HEK293T (cell line): ENCODE measurements at regions not wholly inside any gene's neighbourhood (a gene's known extent, or its start where the extent isn't known, plus 50 kb on each side); places are given as distances from the start of the nearest gene placed in this dataset.

Experiments used
- CTCF ChIA-PET: fragments of 350-600 bp; formaldehyde crosslinking; extraction: SDS; loops from one replicate; lab custom pipeline; 2021; ENCODE audit warnings: antibody characterized with exemption, inconsistent platforms; lab: Yijun Ruan, JAX
- POLR2A ChIA-PET: fragments of 350-600 bp; formaldehyde crosslinking; extraction: SDS; loops from one replicate; lab custom pipeline; 2020; ENCODE audit warnings: antibody characterized with exemption, inconsistent platforms; lab: Yijun Ruan, JAX
- DNase-seq: peaks from one replicate; pipeline ENCODE4 v3.0.0; 2012; ENCODE audit warnings: mixed read lengths; ENCODE audit errors: extremely low spot score
- ARNT ChIP-seq: fragments of 450-650 bp; IDR thresholded peaks from 2 replicates; pipeline ENCODE4 v1.6.1; 2017; ENCODE audit warnings: mild to moderate bottlenecking
- BHLHE40 ChIP-seq: fragments of 450-650 bp; IDR thresholded peaks from 2 replicates; pipeline ENCODE4 v1.6.1; 2016; ENCODE audit warnings: mild to moderate bottlenecking, moderate library complexity, borderline replicate concordance
- CTBP1 ChIP-seq: fragments of 450-650 bp; IDR thresholded peaks from 2 replicates; pipeline ENCODE4 v1.6.1; 2016; ENCODE audit warnings: borderline replicate concordance
- ELF4 ChIP-seq: fragments of 450-650 bp; IDR thresholded peaks from 2 replicates; pipeline ENCODE4 v1.6.1; 2017; ENCODE audit warnings: antibody characterized with exemption
- FOXA1 ChIP-seq: fragments of 450-650 bp; IDR thresholded peaks from 2 replicates; pipeline ENCODE4 v1.6.1; 2016; ENCODE audit warnings: mild to moderate bottlenecking
- FOXK2 ChIP-seq: fragments of 450-650 bp; IDR thresholded peaks from 2 replicates; pipeline ENCODE4 v1.6.1; 2016; ENCODE audit warnings: mild to moderate bottlenecking
- FOXM1 ChIP-seq: fragments of 450-650 bp; IDR thresholded peaks from 2 replicates; pipeline ENCODE4 v1.6.1; 2017; ENCODE audit warnings: mild to moderate bottlenecking, borderline replicate concordance
- HDGF ChIP-seq: fragments of 450-650 bp; IDR thresholded peaks from 2 replicates; pipeline ENCODE4 v1.6.1; 2017; ENCODE audit warnings: antibody characterized with exemption, borderline replicate concordance
- L3MBTL2 ChIP-seq: fragments of 450-650 bp; conservative IDR thresholded peaks from 2 replicates; pipeline ENCODE4 v1.6.1; 2016; ENCODE audit warnings: mild to moderate bottlenecking
- LEF1 ChIP-seq: fragments of 450-650 bp; IDR thresholded peaks from 2 replicates; pipeline ENCODE4 v1.6.1; 2017; ENCODE audit warnings: mild to moderate bottlenecking, borderline replicate concordance
- NFRKB ChIP-seq: fragments of 450-650 bp; IDR thresholded peaks from 2 replicates; pipeline ENCODE4 v1.6.1; 2016; ENCODE audit warnings: mild to moderate bottlenecking, moderate library complexity
- PKNOX1 ChIP-seq: fragments of 450-650 bp; IDR thresholded peaks from 2 replicates; pipeline ENCODE4 v1.6.1; 2016
- SP1 ChIP-seq: fragments of 450-650 bp; IDR thresholded peaks from 2 replicates; pipeline ENCODE4 v1.6.1; 2017
- SUZ12 ChIP-seq: fragments of 450-650 bp; IDR thresholded peaks from 2 replicates; pipeline ENCODE4 v1.6.1; 2016; ENCODE audit warnings: mild to moderate bottlenecking
- TARDBP ChIP-seq: fragments of 450-650 bp; IDR thresholded peaks from 2 replicates; pipeline ENCODE4 v1.6.1; 2016
- ZNF384 ChIP-seq: fragments of 450-650 bp; IDR thresholded peaks from 2 replicates; pipeline ENCODE4 v1.6.1; 2016

- POLR2A ChIA-PET, result interaction anchor here (0.9 kb wide), 1 partner anchor 18 kb away, joined by 3 read pairs; no protein-coding TSS in a partner anchor
- TF ChIP-seq BHLHE40, result no peak
- no peak for TF ChIP-seq HDGF
- TF ChIP-seq SUZ12, result no peak
- no peak for TF ChIP-seq FOXM1
- no peak for TF ChIP-seq CTBP1
- TF ChIP-seq L3MBTL2, result no peak
- TF ChIP-seq PKNOX1, result no peak
- TF ChIP-seq ARNT, result no peak
- TF ChIP-seq LEF1, result no peak
- TF ChIP-seq ZNF384, result no peak
- no peak for TF ChIP-seq FOXK2
- no peak for TF ChIP-seq FOXA1
- TF ChIP-seq NFRKB, result no peak
- no peak for TF ChIP-seq ELF4
- DNase-seq, result no peak
- CTCF ChIA-PET, result interaction anchor here (1.0 kb wide), 1 partner anchor 13 kb away, joined by 6 read pairs; no protein-coding TSS in a partner anchor
Observed at GRCh38 chr2:105582952-105583660, 161.6 kb upstream of the NCK2 start.

GRCh38 chr2:105581555-105581944, 163.2 kb upstream of the NCK2 start:
- no peak for TF ChIP-seq HDGF
- TF ChIP-seq ARNT, result no peak
- no peak for TF ChIP-seq NFRKB
- TF ChIP-seq ZNF384, result no peak
- no peak for TF ChIP-seq SUZ12
- TF ChIP-seq L3MBTL2, result no peak
- no peak for TF ChIP-seq CTBP1
- TF ChIP-seq LEF1, result no peak
- no peak for TF ChIP-seq BHLHE40
- no peak for TF ChIP-seq FOXK2
- no peak for TF ChIP-seq PKNOX1
- TF ChIP-seq FOXM1, result no peak
- TF ChIP-seq SP1, result no peak
- ChIA-PET CTCF (no interaction called here), POLR2A (no interaction called here)

GRCh38 chr2:105580870-105581554, 163.7 kb upstream of the NCK2 start:
- CTCF ChIA-PET, result no interaction called here
- TF ChIP-seq NFRKB (no peak), ZNF384 (no peak), HDGF (no peak), CTBP1 (no peak), FOXA1 (no peak), SUZ12 (no peak), ARNT (no peak), SP1 (no peak), FOXM1 (no peak)
- DNase-seq, result no peak
- POLR2A ChIA-PET, result no interaction called here

More at GRCh38 chr2:105581555-105581944, 163.2 kb upstream of the NCK2 start:
- DNase-seq, result no peak

- no peak for TF ChIP-seq NFRKB
- no peak for TF ChIP-seq SUZ12
- no peak for TF ChIP-seq CTBP1
- TF ChIP-seq BHLHE40, result no peak
- TF ChIP-seq PKNOX1, result no peak
- no peak for TF ChIP-seq FOXA1
- no peak for TF ChIP-seq L3MBTL2
- no peak for DNase-seq
- CTCF ChIA-PET, result no interaction called here
- POLR2A ChIA-PET, result no interaction called here
Observed at GRCh38 chr2:105580216-105580615, 164.5 kb upstream of the NCK2 start.

GRCh38 chr2:105578166-105578565, 166.5 kb upstream of the NCK2 start:
- CTCF ChIA-PET, result no interaction called here
- POLR2A ChIA-PET, result no interaction called here
- TF ChIP-seq SUZ12 (no peak), ELF4 (no peak), LEF1 (no peak), TARDBP (no peak), ARNT (no peak), ZNF384 (no peak), FOXM1 (no peak), BHLHE40 (no peak), HDGF (no peak), CTBP1 (no peak), FOXA1 (no peak), NFRKB (no peak), PKNOX1 (no peak), L3MBTL2 (no peak)
- no peak for DNase-seq
